Glomerular visceral epithelial cell (primary cell): ENCODE measurements at regions not wholly inside any gene's neighbourhood (a gene's known extent, or its start where the extent isn't known, plus 50 kb on each side); places are given as distances from the start of the nearest gene placed in this dataset.
"Not testable (repeated sequence)": the region's sequence is repeated elsewhere in the genome, so short reads cannot be mapped to it uniquely, and the experiment has no call there.

Experiments
- DNase-seq: peaks from one replicate; pipeline ENCODE4 v3.0.0-alpha.2; 2016; ENCODE audit errors: extremely low spot score

DNA sequence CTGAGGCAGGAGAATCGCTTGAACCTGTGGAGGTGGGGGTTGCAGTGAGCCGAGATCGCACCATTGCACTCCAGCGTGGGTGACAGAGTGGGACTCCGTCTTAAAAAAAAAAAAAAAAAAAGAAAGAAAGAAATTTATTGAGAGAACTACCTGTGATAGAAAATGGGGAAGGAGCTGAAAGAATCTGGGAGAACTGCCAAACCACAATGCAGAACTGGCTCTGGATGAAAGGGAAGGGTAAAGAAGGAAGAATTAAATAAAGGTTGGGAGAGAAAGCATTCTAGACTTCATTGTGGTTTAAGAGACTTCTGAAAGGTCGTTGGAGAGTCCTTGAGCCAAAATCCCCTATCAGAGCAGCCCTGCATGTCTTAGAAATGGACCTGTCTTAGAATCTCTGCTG, 567.9 kb upstream of the HTR2C start:
- no peak for DNase-seq

GRCh38 chrX:114006664-114007063, 577.2 kb upstream of the HTR2C start:
- no peak for DNase-seq

DNA sequence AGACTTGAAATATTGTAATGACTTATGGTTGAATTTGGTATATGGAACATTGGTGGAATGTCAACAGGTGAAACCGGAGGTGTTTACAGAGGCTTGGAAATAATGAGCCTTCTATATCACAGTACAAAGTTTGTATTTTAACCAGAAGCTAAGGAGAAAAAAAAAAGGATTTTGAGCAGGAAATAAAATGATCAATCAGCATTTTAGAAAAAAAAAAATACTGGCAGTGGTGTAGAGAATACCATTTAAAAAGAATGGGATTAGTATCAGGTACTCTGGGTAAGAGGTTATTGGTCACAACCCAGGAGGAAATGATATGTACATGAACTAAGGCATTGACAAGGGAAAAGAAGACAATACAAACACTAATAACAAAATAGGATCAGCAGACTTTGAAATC, 587.1 kb upstream of the HTR2C start:
- no peak for DNase-seq

- DNase-seq = not testable (repeated sequence)
Observed at GRCh38 chrX:113991720-113992119, 592.2 kb upstream of the HTR2C start.

DNA sequence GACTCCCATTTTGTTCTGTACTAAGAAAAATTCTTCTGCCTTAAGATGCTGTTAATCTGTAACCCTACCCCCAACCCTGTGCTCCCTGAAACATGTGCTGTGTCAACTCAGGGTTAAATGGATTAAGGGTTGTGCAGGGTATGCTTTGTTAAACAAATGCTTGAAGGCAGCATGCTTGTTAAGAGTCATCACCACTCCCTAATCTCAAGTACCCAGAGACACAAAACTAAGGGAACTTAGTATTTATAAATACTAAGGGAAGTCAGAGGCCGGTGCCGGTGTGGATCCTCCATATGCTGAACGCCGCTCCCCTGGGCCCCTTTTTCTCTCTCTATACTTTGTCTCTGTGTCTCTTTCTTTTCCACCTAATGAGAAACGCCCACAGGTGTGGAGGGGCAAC, 593.2 kb upstream of the HTR2C start:
- DNase-seq = not testable (repeated sequence)

DNA sequence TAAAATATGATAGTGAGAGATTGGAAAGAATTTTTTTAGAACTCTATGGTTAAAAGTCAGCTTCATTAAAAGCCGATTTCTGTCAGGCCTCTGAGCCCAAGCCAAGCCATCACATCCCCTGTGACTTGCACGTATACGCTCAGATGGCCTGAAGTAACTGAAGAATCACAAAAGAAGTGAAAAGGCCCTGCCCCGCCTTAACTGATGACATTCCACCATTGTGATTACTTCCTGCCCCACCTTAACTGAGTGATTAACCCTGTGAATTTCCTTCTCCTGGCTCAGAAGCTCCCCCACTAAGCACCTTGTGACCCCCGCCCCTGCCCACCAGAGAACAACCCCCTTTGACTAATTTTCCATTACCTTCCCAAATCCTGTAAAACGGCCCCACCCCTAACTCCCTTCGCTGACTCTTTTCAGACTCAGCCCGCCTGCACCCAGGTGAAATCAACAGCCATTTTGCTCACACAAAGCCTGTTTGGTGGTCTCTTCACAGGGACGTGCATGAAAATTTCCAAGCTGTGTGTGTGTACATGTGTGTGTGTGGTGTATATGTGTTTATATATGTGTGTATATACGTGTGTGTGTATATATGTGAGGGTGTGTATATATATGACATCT, 595.5 kb upstream of the HTR2C start:
- DNase-seq = not testable (repeated sequence)

GRCh38 chrX:113986427-113986826, 597.5 kb upstream of the HTR2C start:
- no peak for DNase-seq

DNA sequence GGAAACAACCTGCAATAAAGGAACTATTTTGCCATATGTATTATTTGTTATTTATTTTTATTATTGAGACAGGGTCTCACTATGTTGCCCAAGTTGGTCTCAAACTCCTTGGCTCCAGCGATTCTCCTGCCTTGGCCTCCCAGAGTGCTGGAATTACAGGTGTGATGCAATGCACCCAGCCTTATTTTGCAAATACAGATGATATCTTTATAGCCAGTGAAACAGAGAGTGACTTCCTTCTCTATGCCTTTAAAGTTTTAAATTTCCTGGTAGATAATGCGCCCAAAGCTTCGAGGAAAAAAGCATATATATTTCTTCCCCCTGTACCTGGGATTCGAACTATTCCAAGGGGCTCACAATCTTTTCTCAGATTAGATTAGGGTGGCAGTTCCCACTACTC, 601.1 kb upstream of the HTR2C start:
- no peak for DNase-seq

- DNase-seq = no peak
Observed at GRCh38 chrX:113980953-113981352, 602.9 kb upstream of the HTR2C start.

GRCh38 chrX:113977887-113978286, 606.0 kb upstream of the HTR2C start:
- no peak for DNase-seq

GRCh38 chrX:113975441-113975840, 608.4 kb upstream of the HTR2C start:
- no peak for DNase-seq

GRCh38 chrX:113974881-113975280, 609.0 kb upstream of the HTR2C start:
- no peak for DNase-seq

DNA sequence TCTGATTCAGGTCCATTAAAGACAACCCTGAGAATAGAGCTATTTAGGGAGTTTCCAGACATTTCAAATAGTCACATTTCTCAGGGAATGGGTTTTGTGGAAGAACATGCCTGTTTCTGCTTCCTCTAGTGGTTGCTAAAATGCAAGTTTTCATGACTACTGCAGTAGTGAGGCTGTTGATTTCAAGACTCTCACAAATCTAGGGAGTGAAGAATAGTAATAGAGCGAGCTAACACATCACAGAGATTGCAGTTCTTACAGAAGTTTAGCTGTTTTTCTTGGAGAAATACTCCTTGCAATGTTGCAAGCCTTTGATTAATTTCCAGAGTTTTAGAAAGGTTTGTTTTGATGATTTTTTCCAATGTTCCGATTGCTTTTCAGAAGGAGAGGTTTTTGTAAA, 610.2 kb upstream of the HTR2C start:
- no peak for DNase-seq

GRCh38 chrX:113966791-113967190, 617.1 kb upstream of the HTR2C start:
- DNase-seq = no peak

GRCh38 chrX:113962343-113962742, 621.5 kb upstream of the HTR2C start:
- no peak for DNase-seq

GRCh38 chrX:113959912-113960626, 623.8 kb upstream of the HTR2C start:
- DNase-seq = no peak

GRCh38 chrX:113956936-113957335, 627.0 kb upstream of the HTR2C start:
- DNase-seq = no peak

GRCh38 chrX:113954297-113954696, 629.6 kb upstream of the HTR2C start:
- DNase-seq = no peak

- DNase-seq = no peak
Observed at GRCh38 chrX:113950081-113950678, 633.7 kb upstream of the HTR2C start.

DNA sequence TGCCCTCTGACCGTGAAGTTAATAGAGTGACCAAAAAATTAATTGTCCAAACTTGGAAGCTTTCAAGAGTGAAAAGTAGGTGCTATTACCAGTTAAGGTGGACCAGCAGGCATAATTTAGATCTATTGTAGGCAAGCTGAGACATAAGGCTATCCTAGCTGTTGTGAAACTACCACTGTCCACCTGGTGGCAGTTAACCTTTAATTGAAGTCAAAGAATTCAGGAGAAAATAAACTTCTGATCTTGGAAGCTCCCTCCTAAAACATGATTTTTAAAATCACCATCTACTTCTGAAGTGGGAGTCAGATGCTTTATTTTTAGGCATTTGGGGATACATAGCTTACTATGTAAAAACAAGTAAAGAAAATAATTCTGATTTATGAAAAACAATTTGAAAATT, 636.3 kb upstream of the HTR2C start:
- DNase-seq = no peak

GRCh38 chrX:113935518-113935917, 648.4 kb upstream of the HTR2C start:
- DNase-seq = no peak

DNA sequence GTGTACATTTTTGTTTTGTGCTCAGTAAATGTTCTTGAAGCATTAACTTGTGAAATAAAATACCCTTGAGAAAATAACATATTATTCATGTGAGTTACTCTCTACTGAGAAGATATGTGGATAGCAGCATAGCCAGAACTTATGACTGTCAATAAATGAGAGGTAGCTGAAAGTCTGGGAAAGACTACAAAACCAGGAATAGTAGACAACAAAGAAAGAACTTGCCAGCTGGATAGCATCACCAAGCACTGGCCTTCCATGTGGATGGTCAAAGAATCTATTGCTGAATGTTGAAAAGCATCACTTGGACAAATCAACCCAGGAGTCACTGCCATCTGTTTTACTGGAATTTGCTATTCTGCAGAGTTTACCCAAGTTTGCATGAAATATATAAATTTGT, 650.0 kb upstream of the HTR2C start:
- no peak for DNase-seq

DNA sequence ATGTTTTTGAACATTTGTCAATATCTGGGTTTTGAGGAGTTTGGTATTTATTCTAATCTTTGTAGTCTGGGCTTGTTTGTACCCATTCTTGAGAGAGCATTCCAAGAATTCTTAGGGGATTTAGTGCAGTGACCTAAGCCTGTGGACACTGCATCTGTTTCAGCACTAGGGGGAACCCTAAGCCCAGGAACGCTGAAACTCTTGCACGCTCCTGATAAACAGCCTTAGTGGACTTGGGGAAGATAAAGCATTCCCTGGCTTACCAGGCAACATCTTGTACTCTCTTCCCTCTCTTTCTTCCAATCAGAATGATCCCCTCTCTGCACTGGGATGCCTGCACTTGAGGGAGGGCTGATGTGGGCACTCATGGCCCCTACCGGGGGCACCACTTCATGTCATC, 654.9 kb upstream of the HTR2C start:
- DNase-seq = no peak
